NCI-H187 (cell line): ENCODE measurements at regions not wholly inside any gene's neighbourhood (a gene's known extent, or its start where the extent isn't known, plus 50 kb on each side); places are given as distances from the start of the nearest gene placed in this dataset.

Experiments used
- DNase-seq, 2 experiments: peaks; one replicate each; lab custom pipeline; 2025; lab: John Stamatoyannopoulos, UW

DNA sequence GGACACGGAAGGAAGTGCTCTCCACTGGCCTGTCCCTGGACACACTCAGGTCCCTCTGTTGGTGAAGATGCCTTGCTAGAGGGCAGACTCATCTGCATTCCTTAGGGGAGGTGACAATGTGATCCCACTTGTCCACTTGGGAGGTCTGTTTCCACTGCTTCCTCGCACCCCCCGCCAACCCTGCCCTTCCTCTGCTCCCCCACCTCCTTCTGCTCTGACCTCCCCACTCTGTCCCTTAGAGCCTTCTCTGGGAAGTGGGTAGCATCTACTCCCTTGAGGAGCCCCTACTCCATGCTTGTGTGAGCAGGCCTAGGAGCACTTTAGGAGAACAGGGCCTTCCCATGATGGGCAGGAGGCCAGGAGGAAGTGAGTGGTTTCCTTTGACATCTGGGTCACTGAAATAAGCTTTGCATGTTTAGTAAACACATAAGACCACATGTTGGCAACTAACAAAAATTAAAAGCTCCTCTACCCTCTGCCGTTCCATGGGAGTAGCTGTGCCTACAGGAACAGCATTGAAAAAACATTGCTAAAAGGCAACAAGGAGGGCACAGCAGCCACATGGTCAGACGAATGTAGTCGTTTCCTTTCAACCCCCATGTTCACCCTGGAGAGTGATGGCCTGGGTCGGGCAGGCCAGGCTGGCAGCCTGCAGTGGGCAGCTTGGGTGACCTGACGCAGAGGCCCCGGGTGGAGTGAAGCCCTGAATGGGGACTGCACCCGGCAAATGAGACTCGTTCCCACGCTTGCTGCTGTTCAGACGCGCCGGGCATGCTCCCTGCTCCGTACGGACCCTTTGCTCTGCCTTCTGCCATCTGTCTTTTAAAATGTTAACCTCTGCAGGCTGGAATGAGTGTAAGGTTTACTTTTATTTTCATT, 634.0 kb downstream of the IRX1 start:
- DNase-seq: no peak

- DNase-seq: no peak
Observed at GRCh38 chr5:4230471-4230785, 634.8 kb downstream of the IRX1 start.

GRCh38 chr5:4230786-4231641, 635.4 kb downstream of the IRX1 start:
- DNase-seq: no peak

- no peak for DNase-seq
Observed at GRCh38 chr5:4232084-4232483, 636.5 kb downstream of the IRX1 start.

DNA sequence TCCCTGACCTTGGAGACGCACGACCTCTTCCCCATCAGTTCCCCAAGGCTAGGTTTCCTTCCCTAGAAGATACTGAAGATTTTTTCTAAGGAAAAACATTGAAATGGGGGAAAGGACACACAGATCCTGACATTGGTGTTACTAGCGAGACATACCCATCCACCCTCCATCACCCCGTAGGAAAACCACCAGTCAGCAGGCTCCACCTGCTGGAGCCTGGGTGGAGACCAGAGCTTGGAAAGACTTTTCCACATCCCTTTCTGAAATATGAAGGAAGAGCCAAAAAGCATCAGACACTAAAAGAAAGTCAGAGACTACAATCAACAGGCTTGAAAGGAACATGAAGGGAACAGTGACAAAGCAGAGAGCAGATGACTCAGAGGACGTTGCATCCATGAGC, 638.0 kb downstream of the IRX1 start:
- no peak for DNase-seq

DNA sequence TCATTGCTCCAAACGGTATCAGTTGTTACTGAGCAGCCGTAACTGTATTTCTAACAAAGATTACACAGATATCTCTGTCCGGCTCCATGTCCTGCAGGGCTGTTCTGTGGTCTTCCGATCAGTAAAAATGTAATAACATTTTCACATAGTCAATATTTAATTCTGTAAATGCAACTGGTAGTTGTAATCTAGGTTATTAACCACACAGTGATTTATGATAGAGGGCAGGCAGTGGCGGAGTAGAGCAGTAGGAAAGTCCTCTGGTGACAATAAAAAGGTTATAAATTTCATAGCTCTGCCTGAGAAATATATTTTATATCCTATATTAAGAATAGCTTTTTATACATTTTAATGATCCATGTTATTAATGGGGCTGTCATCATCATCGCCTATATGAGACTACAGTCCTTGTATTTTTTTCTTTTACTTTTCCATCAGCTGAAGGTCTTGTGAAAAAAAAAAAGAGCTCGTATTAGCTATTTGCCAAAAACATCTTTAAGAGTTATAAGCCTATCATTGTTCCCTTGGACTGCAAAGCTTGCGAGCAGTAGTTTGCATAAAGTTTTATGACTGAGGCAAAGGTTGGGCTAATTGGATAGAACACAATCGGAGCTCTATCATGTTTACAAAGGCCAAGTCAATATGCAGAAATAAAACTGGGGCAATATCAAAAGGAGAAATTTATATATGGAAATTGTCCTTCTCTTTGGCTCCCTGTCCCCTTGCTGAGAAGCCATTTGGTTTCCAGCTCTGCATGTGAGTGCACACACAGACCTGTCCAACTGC, 648.0 kb downstream of the IRX1 start:
- no peak for DNase-seq

- DNase-seq: no peak
Observed at GRCh38 chr5:4244306-4244705, 648.7 kb downstream of the IRX1 start.

GRCh38 chr5:4245076-4245475, 649.4 kb downstream of the IRX1 start:
- DNase-seq: no peak

- DNase-seq: no peak
Observed at GRCh38 chr5:4245511-4245910, 649.9 kb downstream of the IRX1 start.

DNA sequence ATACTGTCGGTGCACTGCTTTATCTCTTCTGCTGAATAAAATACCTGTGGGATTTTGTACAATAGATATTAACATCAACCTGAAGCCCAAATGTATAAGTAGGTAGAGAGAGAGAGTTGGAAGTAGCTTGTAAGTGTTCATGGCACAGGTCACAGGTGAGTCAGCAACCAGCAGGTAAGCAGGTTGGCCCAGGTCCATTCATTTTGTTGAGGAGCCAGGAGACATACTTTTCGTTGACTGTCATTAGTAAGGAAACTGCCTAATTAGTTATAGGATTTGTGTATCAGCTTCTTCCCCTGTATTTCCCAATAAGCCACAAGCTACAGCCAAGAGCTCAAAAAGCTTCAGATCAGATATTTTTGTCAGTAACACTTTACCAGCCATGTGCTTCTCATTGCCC, 650.8 kb downstream of the IRX1 start:
- no peak for DNase-seq

DNA sequence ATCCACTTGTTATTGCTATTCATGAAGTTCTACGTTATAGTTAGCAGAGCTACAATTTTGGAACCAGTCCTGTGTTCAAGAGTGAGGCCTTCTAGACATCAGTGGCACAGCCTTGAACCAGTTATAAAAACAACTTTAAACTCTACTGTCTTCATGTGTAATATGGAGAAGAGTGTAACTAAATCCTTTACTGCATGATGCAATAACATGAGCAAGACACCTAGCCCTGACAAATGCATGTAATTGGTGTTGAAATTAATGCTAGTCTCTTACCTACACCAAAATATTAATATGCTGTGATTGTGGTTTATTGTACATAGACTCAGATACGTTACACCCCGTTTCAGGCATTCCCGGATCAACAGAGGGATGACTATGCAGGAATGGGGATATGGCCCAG, 654.6 kb downstream of the IRX1 start:
- no peak for DNase-seq

- DNase-seq: no peak
Observed at GRCh38 chr5:4252385-4252784, 656.8 kb downstream of the IRX1 start.

- DNase-seq: no peak
Observed at GRCh38 chr5:4254736-4255135, 659.1 kb downstream of the IRX1 start.

DNA sequence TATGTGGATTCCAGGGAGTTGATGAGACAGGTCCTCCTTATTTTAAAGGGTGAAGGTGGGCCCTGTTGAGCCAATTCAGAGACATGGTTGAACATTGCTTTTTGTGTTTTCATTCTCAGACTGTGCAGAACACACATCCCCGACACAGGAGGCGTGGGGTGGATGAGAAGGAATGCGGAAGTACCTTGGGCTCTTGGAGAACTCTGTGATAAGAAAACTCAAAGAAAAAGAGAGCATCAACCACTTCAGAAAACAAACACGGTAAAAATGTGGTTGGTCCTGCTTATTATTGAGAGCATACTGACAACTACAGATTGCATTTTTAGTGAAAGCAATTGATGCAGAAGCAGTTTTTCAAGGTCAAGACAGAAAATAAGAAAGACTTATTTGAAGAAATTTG, 659.8 kb downstream of the IRX1 start:
- DNase-seq: no peak

GRCh38 chr5:4258170-4258569, 662.5 kb downstream of the IRX1 start:
- no peak for DNase-seq

DNA sequence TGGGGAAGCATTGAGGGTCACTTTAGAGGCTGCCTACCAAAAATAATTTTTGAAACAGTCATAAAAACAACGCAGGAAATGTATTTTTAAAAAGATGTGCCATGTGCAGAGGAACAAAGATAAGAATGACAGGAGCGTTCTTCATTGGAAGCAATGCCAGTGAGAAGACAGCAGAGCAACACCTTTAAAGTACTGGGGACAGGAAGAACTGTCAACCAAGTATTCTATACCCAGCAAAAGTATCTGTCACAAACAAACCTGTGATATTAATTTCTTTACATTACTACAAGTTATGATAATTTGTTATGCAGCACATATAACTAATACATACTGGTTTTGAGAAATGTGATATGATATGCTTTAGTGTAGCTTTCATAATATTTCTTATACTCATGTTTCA, 675.6 kb downstream of the IRX1 start:
- no peak for DNase-seq

DNA sequence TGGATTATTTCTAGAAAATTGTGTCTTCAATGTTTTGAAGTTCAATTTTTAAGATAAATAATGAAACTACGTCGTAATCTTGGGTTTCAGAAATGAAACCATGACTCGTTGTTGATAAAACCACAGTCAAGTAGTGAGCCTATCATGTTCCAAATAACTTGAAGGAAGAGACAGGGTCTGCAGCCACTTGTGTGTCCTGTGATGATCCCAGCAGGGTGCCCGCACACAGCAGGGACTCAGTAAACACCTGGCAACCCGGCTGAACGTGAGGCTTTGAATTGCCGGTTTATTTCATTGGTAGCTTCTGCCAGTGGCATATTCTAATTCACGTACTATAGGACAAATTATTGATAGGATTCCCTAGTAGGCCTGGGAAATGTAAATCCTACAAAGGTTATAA, 679.6 kb downstream of the IRX1 start:
- DNase-seq: peak; percentile 39 to 59

DNA sequence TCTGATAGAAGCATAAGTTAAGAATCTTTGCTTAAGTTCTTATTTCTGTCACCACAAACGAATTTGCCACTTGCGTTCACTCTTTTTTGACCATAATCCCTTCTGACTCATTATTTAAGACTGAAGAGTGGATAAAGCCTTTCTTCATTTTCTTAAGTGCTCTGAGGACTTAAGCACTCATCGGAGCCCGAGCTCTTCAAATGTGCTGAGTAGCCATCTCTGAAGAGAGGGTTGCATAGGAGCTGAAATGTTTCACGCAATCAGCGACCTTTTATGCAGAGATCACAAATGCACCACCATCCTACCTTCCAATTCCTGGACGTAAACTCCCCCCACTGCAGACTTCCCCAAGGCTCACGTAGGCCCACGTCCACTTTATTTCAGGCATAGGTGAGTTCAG, 699.2 kb downstream of the IRX1 start:
- DNase-seq: peak; percentile 47 to 49

GRCh38 chr5:4295663-4296339, 700.2 kb downstream of the IRX1 start:
- peak; percentile 39 to 74 for DNase-seq

DNA sequence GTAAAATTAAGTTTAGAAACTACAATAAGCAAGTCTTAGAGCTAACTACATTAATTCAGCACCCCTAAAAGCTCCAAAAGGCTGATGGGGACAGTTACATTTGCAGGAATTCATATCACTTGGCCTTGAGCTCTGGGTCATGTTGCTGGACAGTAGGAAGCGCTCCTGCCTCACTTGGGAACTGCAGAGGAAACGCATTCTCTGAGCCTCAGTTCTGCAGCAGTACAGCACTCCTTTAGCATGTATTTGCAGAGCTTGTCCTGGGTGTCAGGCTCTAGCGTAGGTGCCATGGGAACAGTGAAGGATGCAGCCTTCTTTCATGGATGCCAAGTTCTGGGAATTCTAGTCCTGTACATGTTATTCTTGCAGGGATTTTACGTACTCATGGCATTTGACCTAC, 710.4 kb downstream of the IRX1 start:
- no peak for DNase-seq

- no peak for DNase-seq
Observed at GRCh38 chr5:4309026-4309425, 713.4 kb downstream of the IRX1 start.

GRCh38 chr5:4313138-4313537, 717.5 kb downstream of the IRX1 start:
- DNase-seq: peak; percentile 12 to 25
